SK-N-SH treated with all-trans-retinoic acid at 6 μM for 48 hours (cell line): ENCODE measurements at regions not wholly inside any gene's neighbourhood (a gene's known extent, or its start where the extent isn't known, plus 50 kb on each side); places are given as distances from the start of the nearest gene placed in this dataset.

Source experiments
- ARNTL ChIP-seq: fragments of 450-650 bp; formaldehyde crosslinking; IDR thresholded peaks from 2 replicates; pipeline ENCODE4 v1.5.0; 2020; ENCODE audit warnings: low read depth, mild to moderate bottlenecking, moderate library complexity, borderline replicate concordance
- BACH2 ChIP-seq: fragments of 250-450 bp; sonication (Bioruptor Pico); IDR thresholded peaks from 2 replicates; pipeline ENCODE4 v1.9.0; 2021; ENCODE audit warnings: mild to moderate bottlenecking, borderline replicate concordance
- CSDC2 ChIP-seq: fragments of 250-450 bp; sonication (Bioruptor Pico); IDR thresholded peaks from 2 replicates; pipeline ENCODE4 v1.5.0; 2020; ENCODE audit warnings: mild to moderate bottlenecking, moderate library complexity
- CSRNP3 ChIP-seq: fragments of 250-450 bp; sonication (Bioruptor Pico); IDR thresholded peaks from 2 replicates; pipeline ENCODE4 v1.5.1; 2021; ENCODE audit warnings: mild to moderate bottlenecking, moderate library complexity
- GLIS3 ChIP-seq: fragments of 250-450 bp; sonication (Bioruptor Pico); IDR thresholded peaks from 2 replicates; pipeline ENCODE4 v1.5.0; 2020; ENCODE audit warnings: mild to moderate bottlenecking, moderate library complexity
- PATZ1 ChIP-seq: fragments of 250-450 bp; sonication (Bioruptor Pico); IDR thresholded peaks from 2 replicates; pipeline ENCODE4 v1.8.0; 2020; ENCODE audit warnings: mild to moderate bottlenecking, moderate library complexity, borderline replicate concordance
- RARB ChIP-seq: fragments of 250-450 bp; sonication (Bioruptor Pico); IDR thresholded peaks from 2 replicates; pipeline ENCODE4 v1.8.0; 2021; ENCODE audit warnings: mild to moderate bottlenecking, moderate library complexity
- ZFP30 ChIP-seq: fragments of 450-650 bp; formaldehyde crosslinking; IDR thresholded peaks from 2 replicates; pipeline ENCODE4 v1.5.0; 2022; ENCODE audit warnings: mild to moderate bottlenecking, moderate library complexity
- ZNF565 ChIP-seq: fragments of 450-650 bp; formaldehyde crosslinking; conservative IDR thresholded peaks from 2 replicates; pipeline ENCODE4 v1.5.0; 2020; ENCODE audit warnings: low read depth, mild to moderate bottlenecking, moderate library complexity
- ZNF70 ChIP-seq: fragments of 450-650 bp; formaldehyde crosslinking; IDR thresholded peaks from 2 replicates; pipeline ENCODE4 v1.5.0; 2020; ENCODE audit warnings: mild to moderate bottlenecking, moderate library complexity
- TF ChIP-seq, protein P1 (sequence below): fragments of 250-450 bp; sonication (Bioruptor Pico); IDR thresholded peaks from 2 replicates; pipeline ENCODE4 v1.5.1; 2020; ENCODE audit warnings: low read depth, mild to moderate bottlenecking, moderate library complexity

- TF ChIP-seq RARB (CRISPR knock-in tag) (no peak), ZNF70 (CRISPR knock-in tag) (no peak), ZFP30 (CRISPR knock-in tag) (no peak), BACH2 (CRISPR knock-in tag) (no peak), GLIS3 (CRISPR knock-in tag) (no peak), ZNF565 (CRISPR knock-in tag) (no peak), PATZ1 (CRISPR knock-in tag) (no peak), CSRNP3 (CRISPR knock-in tag) (no peak), CSDC2 (CRISPR knock-in tag) (no peak), ARNTL (CRISPR knock-in tag) (no peak)
- TF ChIP-seq, protein P1, sequence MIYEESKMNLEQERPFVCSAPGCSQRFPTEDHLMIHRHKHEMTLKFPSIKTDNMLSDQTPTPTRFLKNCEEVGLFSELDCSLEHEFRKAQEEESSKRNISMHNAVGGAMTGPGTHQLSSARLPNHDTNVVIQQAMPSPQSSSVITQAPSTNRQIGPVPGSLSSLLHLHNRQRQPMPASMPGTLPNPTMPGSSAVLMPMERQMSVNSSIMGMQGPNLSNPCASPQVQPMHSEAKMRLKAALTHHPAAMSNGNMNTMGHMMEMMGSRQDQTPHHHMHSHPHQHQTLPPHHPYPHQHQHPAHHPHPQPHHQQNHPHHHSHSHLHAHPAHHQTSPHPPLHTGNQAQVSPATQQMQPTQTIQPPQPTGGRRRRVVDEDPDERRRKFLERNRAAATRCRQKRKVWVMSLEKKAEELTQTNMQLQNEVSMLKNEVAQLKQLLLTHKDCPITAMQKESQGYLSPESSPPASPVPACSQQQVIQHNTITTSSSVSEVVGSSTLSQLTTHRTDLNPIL (CRISPR knock-in tag): no peak
Measured at GRCh38 chr3:39657775-39658174, 151.6 kb upstream of the MYRIP start.
